ENCODE measurements at regions not wholly inside any gene's neighbourhood (a gene's known extent, or its start where the extent isn't known, plus 50 kb on each side); places are given as distances from the start of the nearest gene placed in this dataset.

- no peaks in the 10 kb centered on the region for H3K9me3 ChIP-seq
- DNase-seq = no peak
- H3K4me1 ChIP-seq = no peaks in the 10 kb centered on the region
- intact Hi-C loops (cut with DNase I) = no loop called here
- TF ChIP-seq POLR2A (IDR thresholded peaks at IDR 0.05) = no peak
- no peak for TF ChIP-seq CTCF (IDR thresholded peaks at IDR 0.05)
- no peak overlapping the region for H3K4me3 ChIP-seq (replicated peaks in 1 of 3)
- H3K27ac ChIP-seq = no peak overlapping the region
- WGBS, 2 donors = 75 to 77% methylated on average over 3 of the region's 3 CpGs
- no peaks in the 10 kb centered on the region for H3K36me3 ChIP-seq
- H3K27me3 ChIP-seq = no peaks in the 10 kb centered on the region
Measured at GRCh38 chr17:15106540-15106939, 158.6 kb downstream of the PMP22 start.

GRCh38 chr17:15103785-15104184 lies 161.3 kb downstream of the PMP22 start:
- Histone ChIP-seq H3K4me3 (replicated peaks in 1 of 3) (no peak overlapping the region), H3K36me3 (no peaks in the 10 kb centered on the region), H3K4me1 (no peaks in the 10 kb centered on the region), H3K27ac (no peak overlapping the region), H3K9me3 (no peaks in the 10 kb centered on the region), H3K27me3 (no peaks in the 10 kb centered on the region)
- intact Hi-C loops (cut with DNase I) = no loop called here
- TF ChIP-seq POLR2A (IDR thresholded peaks at IDR 0.05) = no peak
- TF ChIP-seq CTCF (IDR thresholded peaks at IDR 0.05) = no peak
- no peak for DNase-seq
- 92 to 98% methylated on average over 4 of the region's 4 CpGs for WGBS, 2 donors

- Histone ChIP-seq H3K4me3 (replicated peaks in 1 of 3) (no peak overlapping the region), H3K9me3 (no peaks in the 10 kb centered on the region), H3K4me1 (no peaks in the 10 kb centered on the region), H3K27ac (no peak overlapping the region), H3K36me3 (no peaks in the 10 kb centered on the region), H3K27me3 (no peaks in the 10 kb centered on the region)
- intact Hi-C loops (cut with DNase I) = no loop called here
- DNase-seq = no peak
- TF ChIP-seq CTCF (IDR thresholded peaks at IDR 0.05) (no peak), POLR2A (IDR thresholded peaks at IDR 0.05) (no peak)
- WGBS, 2 donors = 56 to 69% methylated on average over 2 of the region's 2 CpGs
Measured at GRCh38 chr17:15101175-15101574, 164.0 kb downstream of the PMP22 start.

- Histone ChIP-seq H3K9me3 (no peaks in the 10 kb centered on the region), H3K27ac (no peak overlapping the region), H3K36me3 (no peaks in the 10 kb centered on the region), H3K27me3 (no peaks in the 10 kb centered on the region), H3K4me1 (no peaks in the 10 kb centered on the region), H3K4me3 (replicated peaks in 1 of 3) (no peak overlapping the region)
- DNase-seq = no peak
- no peak for TF ChIP-seq POLR2A (IDR thresholded peaks at IDR 0.05)
- TF ChIP-seq CTCF (IDR thresholded peaks at IDR 0.05) = no peak
- WGBS, 2 donors = 83 to 87% methylated on average over 4 of the region's 4 CpGs
- intact Hi-C loops (cut with DNase I) = no loop called here
Measured at GRCh38 chr17:15096511-15096910, 168.6 kb downstream of the PMP22 start.

GRCh38 chr17:15095935-15096334 lies 169.2 kb downstream of the PMP22 start:
- Histone ChIP-seq H3K27me3 (no peaks in the 10 kb centered on the region), H3K4me1 (no peaks in the 10 kb centered on the region), H3K36me3 (no peaks in the 10 kb centered on the region), H3K9me3 (no peaks in the 10 kb centered on the region), H3K4me3 (replicated peaks in 1 of 3) (no peak overlapping the region), H3K27ac (no peak overlapping the region)
- DNase-seq = no peak
- TF ChIP-seq CTCF (IDR thresholded peaks at IDR 0.05) (no peak), POLR2A (IDR thresholded peaks at IDR 0.05) (no peak)
- WGBS, 2 donors = 66 to 92% methylated on average over 2 of the region's 2 CpGs
- intact Hi-C loops (cut with DNase I) = no loop called here
